ENCODE measurements at regions not wholly inside any gene's neighbourhood (a gene's known extent, or its start where the extent isn't known, plus 50 kb on each side); places are given as distances from the start of the nearest gene placed in this dataset.

- no peak for TF ChIP-seq CTCF (IDR thresholded peaks at IDR 0.05)
- no peaks in the 10 kb centered on the region for H3K9me3 Mint-ChIP-seq (ENCODE audit: low read depth)
- H3K4me3 Mint-ChIP-seq (ENCODE audit: unreplicated experiment) = no peak overlapping the region
- DNase-seq (ENCODE audit: low spot score) = no peak
- no peaks in the 10 kb centered on the region for H3K27me3 Mint-ChIP-seq (ENCODE audit: low read depth)
- H3K36me3 Mint-ChIP-seq (ENCODE audit: low read depth) = no peaks in the 10 kb centered on the region
- peak overlapping the region; percentile 84 for H3K27ac Mint-ChIP-seq (ENCODE audit: unreplicated experiment)
- H3K4me1 Mint-ChIP-seq (ENCODE audit: low read depth) = peaks cover 65% of the 10 kb centered on the region
Measured at GRCh38 chr20:57811374-57812020, 101.7 kb upstream of the PMEPA1 start.

- DNase-seq (ENCODE audit: low spot score) = no peak
- Mint-ChIP-seq H3K4me3 (ENCODE audit: unreplicated experiment) (no peak overlapping the region), H3K36me3 (ENCODE audit: low read depth) (no peaks in the 10 kb centered on the region), H3K27me3 (ENCODE audit: low read depth) (no peaks in the 10 kb centered on the region), H3K4me1 (ENCODE audit: low read depth) (peaks cover 58% of the 10 kb centered on the region), H3K27ac (ENCODE audit: unreplicated experiment) (peak overlapping the region; percentile 84), H3K9me3 (ENCODE audit: low read depth) (no peaks in the 10 kb centered on the region)
- no peak for TF ChIP-seq CTCF (IDR thresholded peaks at IDR 0.05)
Measured at GRCh38 chr20:57810511-57811373, 100.9 kb upstream of the PMEPA1 start.

GRCh38 chr20:57809661-57810172 lies 99.9 kb upstream of the PMEPA1 start:
- Mint-ChIP-seq H3K27me3 (ENCODE audit: low read depth) (no peaks in the 10 kb centered on the region), H3K4me3 (ENCODE audit: unreplicated experiment) (no peak overlapping the region), H3K9me3 (ENCODE audit: low read depth) (no peaks in the 10 kb centered on the region), H3K36me3 (ENCODE audit: low read depth) (no peaks in the 10 kb centered on the region), H3K27ac (ENCODE audit: unreplicated experiment) (peak overlapping the region; percentile 34), H3K4me1 (ENCODE audit: low read depth) (peaks cover 61% of the 10 kb centered on the region)
- TF ChIP-seq CTCF (IDR thresholded peaks at IDR 0.05) = no peak
- DNase-seq (ENCODE audit: low spot score) = peak; percentile 71

- no peaks in the 10 kb centered on the region for H3K36me3 Mint-ChIP-seq (ENCODE audit: low read depth)
- DNase-seq (ENCODE audit: low spot score) = no peak
- H3K27me3 Mint-ChIP-seq (ENCODE audit: low read depth) = no peaks in the 10 kb centered on the region
- peak overlapping the region; percentile 22 for H3K27ac Mint-ChIP-seq (ENCODE audit: unreplicated experiment)
- H3K4me1 Mint-ChIP-seq (ENCODE audit: low read depth) = peaks cover 61% of the 10 kb centered on the region
- H3K9me3 Mint-ChIP-seq (ENCODE audit: low read depth) = no peaks in the 10 kb centered on the region
- TF ChIP-seq CTCF (IDR thresholded peaks at IDR 0.05) = no peak
- H3K4me3 Mint-ChIP-seq (ENCODE audit: unreplicated experiment) = no peak overlapping the region
Measured at GRCh38 chr20:57809149-57809548, 99.3 kb upstream of the PMEPA1 start.

GRCh38 chr20:57808264-57809070 lies 98.7 kb upstream of the PMEPA1 start:
- H3K4me3 Mint-ChIP-seq (ENCODE audit: unreplicated experiment) = no peak overlapping the region
- H3K27ac Mint-ChIP-seq (ENCODE audit: unreplicated experiment) = peak overlapping the region; percentile 55
- no peaks in the 10 kb centered on the region for H3K27me3 Mint-ChIP-seq (ENCODE audit: low read depth)
- no peak for TF ChIP-seq CTCF (IDR thresholded peaks at IDR 0.05)
- H3K4me1 Mint-ChIP-seq (ENCODE audit: low read depth) = peaks cover 58% of the 10 kb centered on the region
- H3K36me3 Mint-ChIP-seq (ENCODE audit: low read depth) = no peaks in the 10 kb centered on the region
- DNase-seq (ENCODE audit: low spot score) = peak; percentile 32
- no peaks in the 10 kb centered on the region for H3K9me3 Mint-ChIP-seq (ENCODE audit: low read depth)

Measured in chondrocyte (in vitro differentiated cells).